ENCODE measurements at regions not wholly inside any gene's neighbourhood (a gene's known extent, or its start where the extent isn't known, plus 50 kb on each side); places are given as distances from the start of the nearest gene placed in this dataset.

DNA sequence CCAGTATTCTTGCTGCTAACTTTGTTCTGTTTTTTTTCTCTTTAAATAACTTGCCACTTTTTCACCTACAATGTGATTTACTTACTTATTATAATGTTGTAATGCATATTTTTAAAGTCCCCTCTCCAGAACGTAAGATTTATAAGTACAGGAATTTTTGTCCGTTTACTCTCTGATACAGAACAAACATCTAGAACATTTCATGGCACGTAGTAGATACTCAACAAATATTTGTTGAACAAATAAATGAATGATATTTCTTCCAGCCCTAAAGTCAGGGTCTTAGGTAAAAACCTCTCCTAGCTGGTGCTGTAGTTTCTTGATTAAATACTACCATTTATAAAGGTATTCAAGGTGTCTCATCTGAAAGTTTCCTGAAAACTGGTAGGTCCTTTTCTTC lies 125.1 kb downstream of the ZBTB18 start:
- TF ChIP-seq POLR2A (IDR thresholded peaks at IDR 0.05), result no peak
- TF ChIP-seq EP300 (IDR thresholded peaks at IDR 0.05), result no peak
